Mesenchymal stem cell (in vitro differentiated cells and primary cell): ENCODE measurements at regions not wholly inside any gene's neighbourhood (a gene's known extent, or its start where the extent isn't known, plus 50 kb on each side); places are given as distances from the start of the nearest gene placed in this dataset.

Experiments used
- DNase-seq: peaks from one replicate; pipeline ENCODE4 v3.0.0-alpha.2; 2013
- H2AFZ ChIP-seq: one replicate; pipeline ENCODE4 v1.6.1; 2013; ENCODE audit warnings: low read depth, mild to moderate bottlenecking, control low read depth, inconsistent platforms, low read length, moderate library complexity
- H2AK5ac ChIP-seq: 2 replicates; pipeline ENCODE4 v1.6.1; 2013; ENCODE audit warnings: low read length, moderate library complexity, mild to moderate bottlenecking, inconsistent platforms; ENCODE audit not compliant: severe bottlenecking
- H2BK120ac ChIP-seq: one replicate; pipeline ENCODE4 v1.6.1; 2013; ENCODE audit warnings: low read depth, mild to moderate bottlenecking, inconsistent platforms, low read length, moderate library complexity
- H2BK12ac ChIP-seq, 2 experiments: one replicate each; pipeline ENCODE4 v1.6.1; 2013; ENCODE audit warnings: inconsistent platforms in 2 of 2, low read length in 2 of 2, mild to moderate bottlenecking in 2 of 2, moderate library complexity in 2 of 2, control low read depth in 1 of 2
- H2BK15ac ChIP-seq: one replicate; pipeline ENCODE4 v1.6.1; 2013; ENCODE audit warnings: mild to moderate bottlenecking, low read depth, inconsistent platforms; ENCODE audit not compliant: poor library complexity, severe bottlenecking
- H2BK5ac ChIP-seq: 2 replicates; pipeline ENCODE4 v1.6.1; 2013; ENCODE audit warnings: low read depth, mild to moderate bottlenecking, low read length, control low read depth, inconsistent platforms; ENCODE audit not compliant: poor library complexity, severe bottlenecking
- H3K14ac ChIP-seq, 2 experiments: one replicate each; pipeline ENCODE4 v1.6.1; 2013; ENCODE audit warnings: inconsistent platforms in 2 of 2, low read length in 2 of 2, control low read depth in 1 of 2, mild to moderate bottlenecking in 1 of 2, moderate library complexity in 1 of 2
- H3K18ac ChIP-seq, 2 experiments: one replicate each; pipeline ENCODE4 v1.6.1; 2013; ENCODE audit warnings: inconsistent platforms in 2 of 2, low read length in 2 of 2, control low read depth in 1 of 2, low read depth in 1 of 2, mild to moderate bottlenecking in 1 of 2
- H3K23ac ChIP-seq, 2 experiments: one replicate each; pipeline ENCODE4 v1.6.1; 2013; ENCODE audit warnings: inconsistent platforms in 2 of 2, low read length in 2 of 2, mild to moderate bottlenecking in 2 of 2, moderate library complexity in 2 of 2, control low read depth in 1 of 2
- H3K27ac ChIP-seq: 2 replicates; pipeline ENCODE4 v1.5.1; 2013; ENCODE audit warnings: mild to moderate bottlenecking, moderate library complexity, low read length, control low read depth, inconsistent platforms; ENCODE audit not compliant: poor library complexity, severe bottlenecking
- H3K27me3 ChIP-seq, 2 experiments: 2 replicates each; pipeline versions ENCODE4 v1.6.1 to v1.7.0; 2013; ENCODE audit warnings: low read length in 2 of 2, mild to moderate bottlenecking in 2 of 2, moderate library complexity in 2 of 2, control low read depth in 1 of 2, inconsistent platforms in 1 of 2; ENCODE audit not compliant: control insufficient read depth in 1 of 2, insufficient read depth in 1 of 2
- H3K36me3 ChIP-seq, 2 experiments: 2 replicates each; pipeline versions ENCODE4 v1.6.1 to v1.7.0; 2013; ENCODE audit warnings: low read length in 2 of 2, control low read depth in 1 of 2, inconsistent platforms in 1 of 2, low read depth in 1 of 2, mild to moderate bottlenecking in 1 of 2; ENCODE audit not compliant: insufficient read depth in 2 of 2, control insufficient read depth in 1 of 2
- H3K4ac ChIP-seq, 2 experiments: one replicate each; pipeline ENCODE4 v1.6.1; 2013; ENCODE audit warnings: inconsistent platforms in 2 of 2, low read length in 2 of 2, mild to moderate bottlenecking in 2 of 2, moderate library complexity in 2 of 2, control low read depth in 1 of 2, low read depth in 1 of 2
- H3K4me1 ChIP-seq: 2 replicates; pipeline ENCODE4 v1.6.1; 2013; ENCODE audit warnings: low read depth, low read length, control low read depth; ENCODE audit not compliant: control insufficient read depth, insufficient read depth
- H3K4me2 ChIP-seq: 2 replicates; pipeline ENCODE4 v1.6.1; 2013; ENCODE audit warnings: low read length, mild to moderate bottlenecking, inconsistent platforms; ENCODE audit not compliant: poor library complexity, severe bottlenecking
- H3K4me3 ChIP-seq, 2 experiments: 2 replicates each; pipeline versions ENCODE4 v1.5.1 to v1.7.0; 2013; ENCODE audit warnings: low read length in 2 of 2, mild to moderate bottlenecking in 2 of 2, control low read depth in 1 of 2, low read depth in 1 of 2; ENCODE audit not compliant: insufficient read depth in 1 of 2
- H3K79me1 ChIP-seq: replicated peaks from 2 replicates; pipeline ENCODE4 v1.6.1; 2013; ENCODE audit warnings: mild to moderate bottlenecking, control low read depth, low read length, inconsistent platforms; ENCODE audit not compliant: poor library complexity, severe bottlenecking
- H3K9ac ChIP-seq: 2 replicates; pipeline ENCODE4 v1.7.0; 2013; ENCODE audit warnings: mild to moderate bottlenecking, low read length, moderate library complexity
- H3K9me3 ChIP-seq: 2 replicates; pipeline ENCODE4 v1.7.0; 2013; ENCODE audit warnings: mild to moderate bottlenecking, low read length; ENCODE audit not compliant: control insufficient read depth
- H4K8ac ChIP-seq: one replicate; pipeline ENCODE4 v1.6.1; 2013; ENCODE audit warnings: inconsistent platforms, mild to moderate bottlenecking, low read length, moderate library complexity
- H4K91ac ChIP-seq: one replicate; pipeline ENCODE4 v1.6.1; 2013; ENCODE audit warnings: mild to moderate bottlenecking, low read length, inconsistent platforms
- WGBS: methylation state at CpG from one replicate; pipeline ENCODE4 v1.1.7; 2013; ENCODE audit warnings: mixed read lengths; 5-methylcytosine and 5-hydroxymethylcytosine counted together

DNA sequence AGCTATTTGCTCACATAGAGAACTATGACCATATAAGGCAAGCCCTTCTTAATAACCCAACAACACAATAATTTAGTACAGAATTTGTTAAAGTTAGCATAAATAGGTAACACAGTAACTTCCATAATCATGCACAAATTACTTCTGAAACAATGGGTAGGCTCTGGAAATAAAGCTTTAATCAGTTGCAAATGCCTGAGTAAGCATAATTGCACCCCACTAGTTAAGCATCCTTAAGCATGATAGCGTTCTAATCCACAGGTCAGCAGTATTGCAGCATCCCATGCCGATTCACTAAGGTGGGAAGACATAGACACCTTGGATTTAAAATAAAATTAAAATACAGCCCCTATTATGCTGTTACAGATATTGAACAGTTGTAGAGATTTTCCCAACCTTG is 161.7 kb downstream of the DHX15 start:
- Histone ChIP-seq H3K27ac (no peak overlapping the region), H3K4me3 (no peak overlapping the region), H3K14ac (no peak overlapping the region), H3K9ac (no peak overlapping the region), H3K36me3 (no peaks in the 10 kb centered on the region), H2BK120ac (no peak overlapping the region), H2BK12ac (no peak overlapping the region), H3K23ac (no peak overlapping the region), H3K18ac (no peak overlapping the region), H3K4me2 (no peak overlapping the region), H2AK5ac (no peak overlapping the region), H3K4me1 (no peaks in the 10 kb centered on the region), H3K27me3 (no peaks in the 10 kb centered on the region), H3K79me1 (no peaks in the 10 kb centered on the region), H4K8ac (no peak overlapping the region), H3K4ac (no peak overlapping the region), H2BK15ac (no peak overlapping the region), H4K91ac (no peak overlapping the region), H3K9me3 (no peaks in the 10 kb centered on the region), H2BK5ac (no peak overlapping the region), H2AFZ (no peak overlapping the region)
- no peak for DNase-seq
- WGBS, result 67% methylated on average over 1 of the region's 2 CpGs

- Histone ChIP-seq H2BK15ac (no peak overlapping the region), H3K9ac (peak overlapping the region; percentile 65), H2BK12ac (peak overlapping the region; percentile 29 to 50), H2AK5ac (no peak overlapping the region), H3K4me2 (peak overlapping the region; percentile 14), H3K9me3 (no peaks in the 10 kb centered on the region), H3K23ac (no peak overlapping the region), H3K27ac (no peak overlapping the region), H2BK5ac (no peak overlapping the region), H2BK120ac (no peak overlapping the region), H2AFZ (no peak overlapping the region), H4K91ac (peak overlapping the region; percentile 22), H4K8ac (no peak overlapping the region), H3K4me1 (no peaks in the 10 kb centered on the region), H3K4me3 (no peak overlapping the region), H3K36me3 (no peaks in the 10 kb centered on the region), H3K79me1 (no peaks in the 10 kb centered on the region), H3K18ac (peak overlapping the region in 1 of 2 experiments; percentile 10), H3K14ac (no peak overlapping the region), H3K4ac (no peak overlapping the region), H3K27me3 (no peaks in the 10 kb centered on the region)
- DNase-seq, result peak; percentile 70
- WGBS, result 17% methylated on average over 6 of the region's 8 CpGs
Measured at GRCh38 chr4:24419181-24420034, 164.9 kb downstream of the DHX15 start.

DNA sequence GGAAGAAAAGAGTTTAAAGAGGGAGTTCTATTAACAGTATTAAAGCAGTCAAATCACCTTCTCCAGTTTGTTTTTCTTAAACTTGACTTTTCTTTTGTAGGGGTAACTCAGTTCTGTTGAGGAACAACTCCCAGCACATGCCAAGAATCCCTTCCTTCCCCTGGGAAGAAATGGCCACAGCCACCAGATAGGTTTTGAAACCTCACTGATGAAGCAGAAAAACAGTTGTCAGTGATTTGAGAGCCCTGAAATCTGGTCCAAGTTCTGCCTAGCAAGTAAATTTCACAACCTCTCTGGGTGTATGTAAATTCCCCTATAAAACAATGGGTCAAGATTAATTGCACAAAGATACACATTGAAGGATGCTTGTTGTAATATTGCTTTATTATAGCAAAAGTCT is 167.1 kb downstream of the DHX15 start:
- no peak overlapping the region for H3K9ac ChIP-seq
- no peak overlapping the region for H4K91ac ChIP-seq

DNA sequence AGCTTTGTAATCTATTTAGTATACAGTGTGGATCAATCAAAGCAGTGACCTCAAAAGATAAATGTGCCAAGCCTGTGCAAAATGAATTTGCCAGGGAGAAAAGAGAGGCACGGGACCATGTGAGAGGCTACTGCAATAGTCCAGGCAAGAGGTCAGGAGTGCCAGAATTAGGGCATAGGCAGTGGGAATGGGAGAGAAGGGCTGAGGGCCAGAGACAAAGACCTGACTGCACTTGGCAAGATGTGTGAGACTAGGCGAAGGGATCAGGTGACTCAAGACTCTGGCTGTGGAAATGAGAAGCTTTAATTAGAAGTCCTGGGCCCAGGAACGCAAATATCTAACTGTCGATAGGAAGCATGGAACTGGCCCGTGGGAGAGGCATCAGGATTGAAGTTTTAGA is 168.1 kb downstream of the DHX15 start:
- Histone ChIP-seq H3K18ac (no peak overlapping the region), H3K27me3 (peaks cover 0 to 7% of the 10 kb centered on the region in 2 experiments), H3K23ac (no peak overlapping the region), H3K9ac (no peak overlapping the region), H3K9me3 (no peaks in the 10 kb centered on the region), H2BK15ac (no peak overlapping the region), H3K27ac (no peak overlapping the region), H4K91ac (no peak overlapping the region), H3K4me3 (no peak overlapping the region), H3K4me1 (no peaks in the 10 kb centered on the region), H2AFZ (no peak overlapping the region), H3K4me2 (no peak overlapping the region), H2BK12ac (no peak overlapping the region), H2BK5ac (no peak overlapping the region), H3K4ac (no peak overlapping the region), H3K14ac (no peak overlapping the region), H2AK5ac (no peak overlapping the region), H3K79me1 (no peaks in the 10 kb centered on the region), H2BK120ac (no peak overlapping the region), H3K36me3 (no peaks in the 10 kb centered on the region), H4K8ac (no peak overlapping the region)
- DNase-seq, result no peak
- 85% methylated on average over 5 of the region's 5 CpGs for WGBS

More for the DNA sequence above, 167.1 kb downstream of the DHX15 start:
- H3K27me3 ChIP-seq, result peaks cover 0 to 7% of the 10 kb centered on the region in 2 experiments
- no peaks in the 10 kb centered on the region for H3K4me1 ChIP-seq
- no peak overlapping the region for H2AFZ ChIP-seq
- no peaks in the 10 kb centered on the region for H3K79me1 ChIP-seq
- no peak overlapping the region for H3K18ac ChIP-seq
- no peaks in the 10 kb centered on the region for H3K9me3 ChIP-seq
- no peak overlapping the region for H3K27ac ChIP-seq
- H2BK120ac ChIP-seq, result no peak overlapping the region
- no peak overlapping the region for H3K4ac ChIP-seq
- no peak overlapping the region for H2BK5ac ChIP-seq
- no peak overlapping the region for H3K23ac ChIP-seq
- no peak overlapping the region for H3K4me2 ChIP-seq
- no peak for DNase-seq
- no peaks in the 10 kb centered on the region for H3K36me3 ChIP-seq
- H4K8ac ChIP-seq, result no peak overlapping the region
- H2BK12ac ChIP-seq, result no peak overlapping the region
- H3K14ac ChIP-seq, result no peak overlapping the region
- H2BK15ac ChIP-seq, result no peak overlapping the region
- no peak overlapping the region for H2AK5ac ChIP-seq
- no peak overlapping the region for H3K4me3 ChIP-seq
